Esophagus muscularis mucosa (tissue), 4 donors: ENCODE measurements at regions not wholly inside any gene's neighbourhood (a gene's known extent, or its start where the extent isn't known, plus 50 kb on each side); places are given as distances from the start of the nearest gene placed in this dataset.

ENCODE experiments used
- EP300 ChIP-seq: sonication (generic); formaldehyde crosslinking; IDR thresholded peaks from one replicate; pipeline ENCODE4 v1.6.1; 2017; ENCODE audit warnings: antibody characterized with exemption
- POLR2AphosphoS5 ChIP-seq, 2 donors: sonication (generic); formaldehyde crosslinking; IDR thresholded peaks; one replicate each; pipeline ENCODE4 v1.6.1; 2017; ENCODE audit warnings: antibody characterized with exemption in 2 of 2
- TF ChIP-seq, protein P1 (sequence below), 3 experiments: fragments of 200-600 bp in 2 of 3; fragments of 450-650 bp in 1 of 3; sonication (generic) in 2 of 3; IDR thresholded peaks; one replicate each; pipeline ENCODE4 v1.5.1; 2017 to 2019; ENCODE audit warnings: antibody characterized with exemption in 3 of 3, mild to moderate bottlenecking in 2 of 3, moderate library complexity in 1 of 3

DNA sequence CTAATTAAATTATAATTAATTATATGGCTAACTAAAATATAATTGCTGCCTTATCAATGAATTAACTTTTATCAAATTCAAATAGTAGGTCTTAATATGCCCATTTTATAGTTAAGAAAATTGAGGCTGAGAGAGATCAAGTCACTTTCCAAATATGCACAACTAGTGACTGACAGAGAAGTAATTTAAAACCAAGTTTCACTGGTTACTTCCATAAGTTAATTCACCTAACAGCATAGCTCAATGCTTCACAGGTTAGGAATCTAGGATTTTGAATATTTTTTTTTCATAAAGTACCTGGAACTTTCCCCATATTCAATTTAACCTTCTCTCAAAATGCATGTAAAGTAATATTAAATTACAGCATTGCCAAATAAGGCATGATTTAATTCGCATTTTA is 134.4 kb upstream of the VEGFC start:
- no peak for TF ChIP-seq POLR2AphosphoS5 (IDR thresholded peaks at IDR 0.05)
- TF ChIP-seq EP300: no peak
- TF ChIP-seq, protein P1, sequence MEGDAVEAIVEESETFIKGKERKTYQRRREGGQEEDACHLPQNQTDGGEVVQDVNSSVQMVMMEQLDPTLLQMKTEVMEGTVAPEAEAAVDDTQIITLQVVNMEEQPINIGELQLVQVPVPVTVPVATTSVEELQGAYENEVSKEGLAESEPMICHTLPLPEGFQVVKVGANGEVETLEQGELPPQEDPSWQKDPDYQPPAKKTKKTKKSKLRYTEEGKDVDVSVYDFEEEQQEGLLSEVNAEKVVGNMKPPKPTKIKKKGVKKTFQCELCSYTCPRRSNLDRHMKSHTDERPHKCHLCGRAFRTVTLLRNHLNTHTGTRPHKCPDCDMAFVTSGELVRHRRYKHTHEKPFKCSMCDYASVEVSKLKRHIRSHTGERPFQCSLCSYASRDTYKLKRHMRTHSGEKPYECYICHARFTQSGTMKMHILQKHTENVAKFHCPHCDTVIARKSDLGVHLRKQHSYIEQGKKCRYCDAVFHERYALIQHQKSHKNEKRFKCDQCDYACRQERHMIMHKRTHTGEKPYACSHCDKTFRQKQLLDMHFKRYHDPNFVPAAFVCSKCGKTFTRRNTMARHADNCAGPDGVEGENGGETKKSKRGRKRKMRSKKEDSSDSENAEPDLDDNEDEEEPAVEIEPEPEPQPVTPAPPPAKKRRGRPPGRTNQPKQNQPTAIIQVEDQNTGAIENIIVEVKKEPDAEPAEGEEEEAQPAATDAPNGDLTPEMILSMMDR (IDR thresholded peaks at IDR 0.05): no peak
